Omental fat pad (tissue), 3 donors: ENCODE measurements at regions not wholly inside any gene's neighbourhood (a gene's known extent, or its start where the extent isn't known, plus 50 kb on each side); places are given as distances from the start of the nearest gene placed in this dataset.
A peak's percentile ranks its signal among the peaks of the same experiment; 100 is the strongest.

Experiments
- ATAC-seq: fragments of 150-250 bp; one replicate; pipeline ENCODE4 v1.9.1; 2016; ENCODE audit warnings: mild to moderate bottlenecking, moderate library complexity; ENCODE audit not compliant: low FRiP score
- DNase-seq: peaks from one replicate; pipeline ENCODE4 v3.0.0-alpha.2; 2019; ENCODE audit warnings: low spot score
- TF ChIP-seq, protein P1 (sequence below), 3 donors: fragments of 450-650 bp; IDR thresholded peaks; one replicate each; pipeline ENCODE4 v1.5.1; 2016 to 2017; ENCODE audit warnings: antibody characterized with exemption in 3 of 3, mild to moderate bottlenecking in 3 of 3, moderate library complexity in 2 of 3

DNA sequence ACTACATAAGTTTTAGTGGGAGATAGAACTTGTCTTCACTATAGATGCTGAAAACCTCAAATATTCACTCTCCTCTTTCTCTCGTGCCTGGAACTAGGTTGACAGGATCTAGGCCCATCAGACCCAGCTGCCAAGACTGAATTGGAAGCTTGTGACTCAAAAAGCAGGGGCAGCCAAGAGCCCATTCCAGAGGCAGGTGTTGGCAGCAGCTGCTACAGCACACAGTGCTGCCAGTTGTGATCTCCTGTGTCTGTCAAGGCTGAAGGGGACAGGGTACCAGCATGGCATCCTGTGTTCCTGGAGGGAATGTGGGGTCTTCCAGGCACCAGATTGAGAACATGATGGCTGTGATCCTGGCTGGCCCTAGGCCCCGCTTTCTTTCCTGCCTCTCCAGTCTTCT is 92.5 kb upstream of the MB21D2 start:
- ATAC-seq (no peak), DNase-seq (no peak)
- TF ChIP-seq, protein P1, sequence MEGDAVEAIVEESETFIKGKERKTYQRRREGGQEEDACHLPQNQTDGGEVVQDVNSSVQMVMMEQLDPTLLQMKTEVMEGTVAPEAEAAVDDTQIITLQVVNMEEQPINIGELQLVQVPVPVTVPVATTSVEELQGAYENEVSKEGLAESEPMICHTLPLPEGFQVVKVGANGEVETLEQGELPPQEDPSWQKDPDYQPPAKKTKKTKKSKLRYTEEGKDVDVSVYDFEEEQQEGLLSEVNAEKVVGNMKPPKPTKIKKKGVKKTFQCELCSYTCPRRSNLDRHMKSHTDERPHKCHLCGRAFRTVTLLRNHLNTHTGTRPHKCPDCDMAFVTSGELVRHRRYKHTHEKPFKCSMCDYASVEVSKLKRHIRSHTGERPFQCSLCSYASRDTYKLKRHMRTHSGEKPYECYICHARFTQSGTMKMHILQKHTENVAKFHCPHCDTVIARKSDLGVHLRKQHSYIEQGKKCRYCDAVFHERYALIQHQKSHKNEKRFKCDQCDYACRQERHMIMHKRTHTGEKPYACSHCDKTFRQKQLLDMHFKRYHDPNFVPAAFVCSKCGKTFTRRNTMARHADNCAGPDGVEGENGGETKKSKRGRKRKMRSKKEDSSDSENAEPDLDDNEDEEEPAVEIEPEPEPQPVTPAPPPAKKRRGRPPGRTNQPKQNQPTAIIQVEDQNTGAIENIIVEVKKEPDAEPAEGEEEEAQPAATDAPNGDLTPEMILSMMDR (IDR thresholded peaks at IDR 0.05), result no peak

DNA sequence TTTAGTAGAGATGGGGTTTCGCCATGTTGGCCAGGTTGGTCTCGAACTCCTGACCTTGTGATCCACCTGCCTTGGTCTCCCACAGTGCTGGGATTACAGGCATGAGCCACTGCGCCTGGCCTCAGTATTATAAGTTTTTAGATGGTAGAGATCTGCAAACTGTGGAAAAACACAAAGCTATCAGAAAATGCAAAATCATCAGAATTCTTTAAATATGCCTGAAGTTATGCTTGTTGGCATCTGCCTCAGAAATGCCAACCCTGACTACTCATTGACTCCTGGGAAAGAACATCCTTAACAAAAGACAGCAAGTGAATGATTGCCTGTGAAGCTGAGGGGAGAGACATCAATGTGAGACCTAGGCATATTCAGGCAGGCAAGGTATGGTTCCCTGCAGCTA is 94.3 kb upstream of the MB21D2 start:
- DNase-seq (no peak), ATAC-seq (no peak)
- TF ChIP-seq, protein P1 (IDR thresholded peaks at IDR 0.05), result no peak

GRCh38 chr3:193014902-193015301 is 97.2 kb upstream of the MB21D2 start:
- no peak for ATAC-seq
- DNase-seq, result no peak
- TF ChIP-seq, protein P1 (IDR thresholded peaks at IDR 0.05), result no peak

DNA sequence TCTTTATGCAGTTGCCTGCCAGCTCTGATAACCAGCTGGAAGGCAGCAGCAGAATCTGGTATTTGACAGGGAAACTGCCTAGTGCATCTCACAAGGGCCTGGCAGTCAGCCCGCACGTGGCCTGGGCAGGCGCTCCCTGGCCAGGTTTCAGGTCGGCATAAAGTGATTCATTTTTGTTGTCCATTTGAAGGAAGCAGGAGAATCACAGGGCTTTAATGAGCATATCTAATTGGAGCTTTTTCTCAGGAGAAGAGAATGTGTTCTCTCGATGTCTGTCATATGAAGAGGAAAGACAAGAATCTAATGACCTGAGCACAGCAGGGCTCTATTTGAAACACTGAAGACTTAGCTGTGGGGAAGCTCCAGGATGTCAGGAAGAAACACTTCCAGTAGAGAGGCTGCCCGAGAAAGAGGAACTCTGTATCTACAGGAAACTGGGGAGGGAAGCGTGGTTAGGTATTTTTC is 98.8 kb upstream of the MB21D2 start:
- DNase-seq (no peak), ATAC-seq (peak; percentile 91)
- TF ChIP-seq, protein P1 (IDR thresholded peaks at IDR 0.05), result no peak

DNA sequence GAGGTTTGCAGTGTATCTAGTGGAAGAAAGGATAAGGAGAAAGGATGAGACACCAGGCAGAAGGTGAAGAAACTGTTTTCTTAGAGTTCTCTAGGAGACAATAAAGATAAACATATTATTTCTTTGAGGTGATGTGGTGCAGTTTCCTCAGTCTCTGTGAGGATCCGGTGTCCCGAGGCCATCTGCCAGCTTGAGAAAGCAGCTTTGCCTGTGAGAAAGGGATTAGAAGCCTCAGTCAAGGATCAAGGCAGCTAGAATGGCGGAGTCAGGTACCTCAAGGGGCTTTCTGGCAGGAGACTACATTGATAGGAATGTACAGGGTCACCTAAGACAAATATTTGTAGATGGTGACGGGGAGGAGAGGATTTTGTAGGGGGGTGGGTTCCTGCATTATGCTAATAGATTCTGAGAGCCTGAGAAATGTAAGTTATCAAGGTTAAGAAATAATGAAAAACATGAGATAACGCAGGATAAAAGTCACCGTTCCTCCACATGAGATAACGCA is 103.9 kb upstream of the MB21D2 start:
- TF ChIP-seq, protein P1 (IDR thresholded peaks at IDR 0.05), result no peak
- ATAC-seq, result no peak
- no peak for DNase-seq

GRCh38 chr3:193023218-193023617 is 105.6 kb upstream of the MB21D2 start:
- TF ChIP-seq, protein P1 (IDR thresholded peaks at IDR 0.05), result no peak
- ATAC-seq, result no peak
- DNase-seq, result no peak

DNA sequence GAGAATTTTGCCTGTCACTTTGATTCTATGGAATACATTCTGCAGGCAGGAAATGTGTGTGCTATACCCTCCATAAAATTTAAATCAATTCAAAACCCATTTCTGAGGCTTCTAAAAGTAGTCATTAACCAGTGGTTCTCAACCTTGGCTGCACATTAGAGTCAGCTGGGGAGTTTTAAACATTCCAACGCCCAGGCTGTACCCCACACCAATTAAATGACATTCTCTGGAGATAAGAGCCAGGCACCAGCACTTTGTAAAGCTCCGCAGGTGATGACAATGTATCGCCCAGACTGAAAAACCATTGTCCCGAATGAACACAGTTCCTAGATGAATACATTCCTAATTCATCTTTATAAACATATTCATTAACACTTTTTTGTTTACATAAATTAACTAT is 110.6 kb upstream of the MB21D2 start:
- TF ChIP-seq, protein P1 (IDR thresholded peaks at IDR 0.05), result no peak
- no peak for DNase-seq
- ATAC-seq, result no peak
